GM10266 (cell line): ENCODE measurements at regions not wholly inside any gene's neighbourhood (a gene's known extent, or its start where the extent isn't known, plus 50 kb on each side); places are given as distances from the start of the nearest gene placed in this dataset.

Experiments used
- DNase-seq: peaks from one replicate; pipeline ENCODE4 v3.0.0; 2012; ENCODE audit errors: extremely low spot score
- TF ChIP-seq, protein P1 (sequence below): IDR thresholded peaks from 2 replicates; pipeline ENCODE4 v1.5.1; 2012; ENCODE audit warnings: mild to moderate bottlenecking, low read depth; ENCODE audit not compliant: control insufficient read depth, insufficient read depth; ENCODE audit errors: missing control alignments

DNA sequence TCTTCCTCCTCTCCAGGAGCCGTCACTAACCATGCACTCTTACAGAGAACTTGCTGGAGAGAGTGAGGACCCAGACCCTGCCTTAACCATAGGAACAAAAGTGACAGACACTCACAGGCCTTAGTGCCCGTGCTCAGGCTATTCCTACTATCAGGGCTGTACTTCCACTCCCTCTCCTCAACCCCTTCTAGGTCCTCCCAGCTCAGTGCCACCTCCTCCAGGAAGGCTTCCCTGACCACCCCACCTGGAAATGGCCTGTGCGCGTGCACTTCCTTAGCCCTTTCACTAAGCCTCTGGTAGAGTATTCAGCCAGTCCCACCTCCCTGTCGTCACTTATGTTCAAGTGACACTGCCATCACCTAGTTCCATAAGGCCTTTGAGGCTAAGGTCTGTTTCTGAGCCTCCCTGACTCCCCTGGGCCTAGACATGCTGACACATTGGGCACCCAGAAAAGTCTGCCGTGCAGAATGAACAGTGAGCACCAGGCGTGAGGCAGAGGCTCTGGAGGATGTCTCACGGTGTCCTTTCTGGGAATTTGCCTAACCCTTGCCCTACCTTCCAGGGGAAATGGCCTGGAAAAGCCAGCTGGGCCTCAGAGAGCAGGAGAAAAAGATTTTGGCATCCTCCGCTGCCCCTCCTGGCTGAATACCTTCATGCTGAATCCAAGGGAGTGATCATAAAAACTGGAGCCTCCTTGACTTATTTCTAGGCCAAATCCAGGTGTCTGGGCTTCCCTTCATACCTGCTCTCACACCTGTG lies 108.6 kb upstream of the SMAD3 start:
- no peak for DNase-seq
- TF ChIP-seq, protein P1, sequence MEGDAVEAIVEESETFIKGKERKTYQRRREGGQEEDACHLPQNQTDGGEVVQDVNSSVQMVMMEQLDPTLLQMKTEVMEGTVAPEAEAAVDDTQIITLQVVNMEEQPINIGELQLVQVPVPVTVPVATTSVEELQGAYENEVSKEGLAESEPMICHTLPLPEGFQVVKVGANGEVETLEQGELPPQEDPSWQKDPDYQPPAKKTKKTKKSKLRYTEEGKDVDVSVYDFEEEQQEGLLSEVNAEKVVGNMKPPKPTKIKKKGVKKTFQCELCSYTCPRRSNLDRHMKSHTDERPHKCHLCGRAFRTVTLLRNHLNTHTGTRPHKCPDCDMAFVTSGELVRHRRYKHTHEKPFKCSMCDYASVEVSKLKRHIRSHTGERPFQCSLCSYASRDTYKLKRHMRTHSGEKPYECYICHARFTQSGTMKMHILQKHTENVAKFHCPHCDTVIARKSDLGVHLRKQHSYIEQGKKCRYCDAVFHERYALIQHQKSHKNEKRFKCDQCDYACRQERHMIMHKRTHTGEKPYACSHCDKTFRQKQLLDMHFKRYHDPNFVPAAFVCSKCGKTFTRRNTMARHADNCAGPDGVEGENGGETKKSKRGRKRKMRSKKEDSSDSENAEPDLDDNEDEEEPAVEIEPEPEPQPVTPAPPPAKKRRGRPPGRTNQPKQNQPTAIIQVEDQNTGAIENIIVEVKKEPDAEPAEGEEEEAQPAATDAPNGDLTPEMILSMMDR, result no peak

DNA sequence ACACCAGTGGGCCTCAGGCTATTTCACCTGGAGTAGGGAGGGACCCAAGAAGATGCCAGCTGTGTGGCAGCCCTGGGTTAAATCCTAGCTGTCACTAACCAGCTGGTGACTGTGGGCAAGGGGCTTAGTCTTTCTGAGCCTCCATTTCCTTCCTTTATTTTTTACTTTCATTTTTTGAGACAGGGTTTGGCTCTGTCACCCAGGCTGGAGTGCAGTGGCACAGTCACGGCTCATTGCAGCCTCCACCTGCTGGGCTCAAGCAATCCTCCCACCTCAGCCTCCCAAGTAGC lies 108.0 kb upstream of the SMAD3 start:
- TF ChIP-seq, protein P1, result no peak
- DNase-seq, result no peak

DNA sequence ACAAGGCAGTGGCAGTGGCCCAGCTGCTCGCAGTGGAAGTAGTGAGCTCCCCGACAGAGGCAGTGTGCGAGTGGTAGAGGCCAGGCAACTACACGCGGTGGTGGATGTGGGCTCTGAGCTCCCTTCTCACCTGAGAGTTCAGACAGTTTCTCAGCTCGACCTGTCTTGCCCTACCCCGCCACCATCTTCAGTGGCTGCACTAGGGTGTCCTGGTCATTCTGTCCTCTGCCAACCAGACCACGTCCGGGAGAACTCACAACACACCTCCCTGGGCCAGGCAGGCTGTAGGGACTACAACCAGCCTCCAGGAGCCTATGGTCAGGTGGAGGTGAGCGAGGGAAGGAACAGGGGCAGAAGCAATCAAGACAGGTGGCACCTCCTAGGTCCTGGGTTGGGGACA lies 106.3 kb upstream of the SMAD3 start:
- no peak for DNase-seq
- TF ChIP-seq, protein P1, result no peak

DNA sequence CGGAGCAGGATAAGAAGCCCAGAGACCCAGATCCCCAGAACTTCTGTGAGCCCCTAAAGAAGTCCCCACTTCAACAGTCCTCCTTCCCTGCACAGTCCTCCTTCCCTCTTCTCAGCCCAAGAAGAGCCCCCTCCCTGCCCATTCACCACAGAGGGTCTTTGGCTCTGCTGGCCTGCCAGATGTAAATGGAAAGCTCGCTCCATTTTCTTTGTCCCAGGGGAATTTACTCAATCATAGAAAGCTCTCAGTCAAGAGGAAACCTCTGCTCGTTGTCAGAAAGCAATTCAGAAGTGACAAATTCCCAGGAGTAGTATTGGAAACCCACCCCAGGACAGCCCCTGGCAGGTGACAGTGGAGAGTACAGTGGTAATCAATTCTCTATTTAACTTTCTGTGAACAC lies 105.5 kb upstream of the SMAD3 start:
- no peak for DNase-seq

DNA sequence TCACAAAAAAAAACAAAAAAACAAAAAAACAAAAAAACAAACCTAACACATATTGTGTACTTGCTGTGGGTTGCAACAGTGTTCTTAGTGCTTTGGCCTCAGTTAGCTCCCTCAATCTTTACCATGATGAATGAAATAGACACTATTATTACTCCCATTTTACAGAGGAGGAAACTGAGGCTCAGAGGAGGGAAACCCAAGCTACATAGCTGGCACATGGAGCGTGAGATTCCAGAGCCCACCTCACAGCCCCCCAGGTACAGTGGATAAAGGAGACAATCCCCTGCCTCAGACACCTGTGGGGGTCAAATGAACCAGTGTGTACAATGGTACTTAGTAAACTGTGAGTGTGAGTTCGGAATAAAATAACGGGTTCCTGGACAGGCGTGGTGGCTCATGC lies 104.9 kb upstream of the SMAD3 start:
- TF ChIP-seq, protein P1, result no peak
- no peak for DNase-seq

More for the DNA sequence above, 105.5 kb upstream of the SMAD3 start:
- TF ChIP-seq, protein P1, result no peak

DNA sequence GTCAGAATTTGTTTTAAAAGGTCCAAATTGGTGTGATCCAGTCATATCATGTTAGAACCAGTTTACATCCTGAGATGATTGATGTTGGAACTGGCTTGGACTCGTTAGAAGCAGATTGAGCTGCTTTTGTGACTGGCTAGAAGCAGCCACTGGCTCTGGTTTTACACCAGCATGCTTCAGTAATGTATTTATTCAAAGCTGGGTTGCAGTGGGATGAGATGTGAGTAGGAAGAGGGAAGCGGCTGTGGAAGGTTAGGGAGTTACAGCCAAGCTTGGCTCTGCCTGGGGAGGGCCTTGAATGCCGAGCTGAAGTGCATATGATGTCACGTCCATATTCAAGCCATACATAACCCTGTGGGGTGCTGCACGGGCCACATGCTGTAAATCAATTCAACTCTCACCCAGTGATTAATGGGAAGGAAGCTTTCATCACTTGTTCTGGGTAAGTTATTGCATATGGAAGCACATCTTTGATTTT lies 104.0 kb upstream of the SMAD3 start:
- TF ChIP-seq, protein P1, result no peak
- DNase-seq, result no peak

DNA sequence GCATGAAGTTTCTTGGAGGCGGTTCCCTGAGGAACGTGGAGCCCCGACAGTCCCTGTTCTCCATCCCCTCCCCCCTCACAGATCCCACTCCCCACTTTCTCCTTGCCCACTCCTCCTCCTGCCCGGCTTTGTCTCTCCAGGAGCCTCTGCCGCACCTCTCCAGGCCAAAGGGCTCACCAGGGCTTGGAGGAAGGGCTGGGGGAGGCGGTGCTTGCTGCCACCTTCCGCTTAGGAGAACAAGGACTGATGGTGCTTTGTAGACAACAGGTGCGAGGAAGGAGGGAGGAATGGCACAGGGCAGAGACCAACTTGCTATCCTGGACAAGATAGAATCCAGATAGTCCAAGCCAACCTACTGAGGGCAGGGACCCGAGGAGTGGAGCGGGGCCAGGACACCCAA lies 103.5 kb upstream of the SMAD3 start:
- TF ChIP-seq, protein P1, result no peak
- DNase-seq, result no peak
